ENCODE measurements at regions not wholly inside any gene's neighbourhood (a gene's known extent, or its start where the extent isn't known, plus 50 kb on each side); places are given as distances from the start of the nearest gene placed in this dataset.

DNA sequence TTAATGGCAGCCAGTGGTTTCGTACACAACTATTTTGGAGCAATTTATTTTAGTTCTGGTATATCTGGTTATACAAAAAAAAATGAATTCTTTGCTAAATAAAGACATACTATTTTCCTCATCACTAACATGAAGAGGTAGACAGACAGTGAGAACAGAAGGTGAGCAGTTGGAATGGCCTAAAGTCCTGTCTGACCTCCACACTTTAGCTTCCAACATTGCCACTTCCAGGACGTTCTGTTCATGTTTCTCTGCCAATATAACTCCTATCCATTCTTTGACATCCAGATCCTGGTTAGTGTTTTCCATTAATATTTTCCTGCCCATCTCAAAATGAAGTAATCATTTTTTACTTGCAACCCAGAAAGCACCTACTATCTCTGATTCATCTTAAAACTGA lies 112.9 kb upstream of the FRY start:
- no peak overlapping the region for H3K4me3 ChIP-seq (ENCODE audit: low read length)
- no peak overlapping the region for H3K9ac ChIP-seq (ENCODE audit: low read length)
- H3K4me1 ChIP-seq (ENCODE audit: control insufficient read depth, insufficient read depth, low read length): peaks cover 5% of the 10 kb centered on the region
- H3K36me3 ChIP-seq (ENCODE audit: control insufficient read depth, insufficient read depth, low read length): no peaks in the 10 kb centered on the region
- H3K9me3 ChIP-seq (ENCODE audit: control insufficient read depth, low read length): no peaks in the 10 kb centered on the region
- H3K27me3 ChIP-seq (ENCODE audit: control insufficient read depth, insufficient read depth, low read length): no peaks in the 10 kb centered on the region

- Histone ChIP-seq H3K9me3 (ENCODE audit: control insufficient read depth, low read length) (no peaks in the 10 kb centered on the region), H3K36me3 (ENCODE audit: control insufficient read depth, insufficient read depth, low read length) (no peaks in the 10 kb centered on the region), H3K4me3 (ENCODE audit: low read length) (no peak overlapping the region), H3K27me3 (ENCODE audit: control insufficient read depth, insufficient read depth, low read length) (no peaks in the 10 kb centered on the region), H3K4me1 (ENCODE audit: control insufficient read depth, insufficient read depth, low read length) (no peaks in the 10 kb centered on the region), H3K9ac (ENCODE audit: low read length) (no peak overlapping the region)
Observed at GRCh38 chr13:31919241-31919640, 112.3 kb upstream of the FRY start.

DNA sequence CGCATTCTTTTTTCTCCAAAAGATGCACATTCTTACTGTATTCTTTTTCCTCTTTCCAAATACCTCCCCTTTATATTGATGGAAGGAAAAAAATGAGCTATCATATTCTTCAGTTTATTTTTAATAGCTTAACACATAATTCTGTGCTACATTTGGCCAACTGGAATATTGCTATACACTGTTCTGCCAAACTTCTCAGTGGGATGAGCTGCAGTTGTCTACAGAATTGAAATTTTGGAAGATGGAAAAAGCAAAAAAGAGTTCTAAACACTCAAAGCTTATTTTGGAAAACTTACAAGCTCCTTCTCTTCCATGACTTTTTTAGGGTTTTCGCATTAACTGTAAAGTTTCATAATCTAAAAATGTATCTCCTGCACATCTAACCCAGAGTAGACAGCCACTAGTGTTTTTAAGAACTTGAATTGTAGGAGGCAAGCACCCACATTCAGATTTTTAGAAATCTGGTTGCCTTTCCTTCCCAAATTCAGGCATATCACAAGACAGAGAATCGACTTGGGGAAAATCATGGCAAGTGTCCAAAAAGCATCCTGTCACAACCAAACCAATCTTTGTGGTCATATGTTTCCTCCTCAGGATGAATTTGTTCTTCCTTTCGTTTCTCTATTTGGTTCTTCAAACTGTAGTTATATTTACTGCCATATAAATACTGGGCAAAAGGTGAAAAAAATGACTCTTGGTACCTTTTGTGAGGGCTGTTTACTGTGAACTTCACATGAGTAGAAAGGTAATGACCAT lies 111.4 kb upstream of the FRY start:
- Histone ChIP-seq H3K27me3 (ENCODE audit: control insufficient read depth, insufficient read depth, low read length) (no peaks in the 10 kb centered on the region), H3K9me3 (ENCODE audit: control insufficient read depth, low read length) (no peaks in the 10 kb centered on the region), H3K36me3 (ENCODE audit: control insufficient read depth, insufficient read depth, low read length) (no peaks in the 10 kb centered on the region), H3K4me1 (ENCODE audit: control insufficient read depth, insufficient read depth, low read length) (no peaks in the 10 kb centered on the region), H3K4me3 (ENCODE audit: low read length) (no peak overlapping the region), H3K9ac (ENCODE audit: low read length) (no peak overlapping the region)

GRCh38 chr13:31920727-31921100 lies 110.9 kb upstream of the FRY start:
- Histone ChIP-seq H3K9ac (ENCODE audit: low read length) (no peak overlapping the region), H3K9me3 (ENCODE audit: control insufficient read depth, low read length) (no peaks in the 10 kb centered on the region), H3K4me3 (ENCODE audit: low read length) (no peak overlapping the region), H3K4me1 (ENCODE audit: control insufficient read depth, insufficient read depth, low read length) (no peaks in the 10 kb centered on the region), H3K27me3 (ENCODE audit: control insufficient read depth, insufficient read depth, low read length) (no peaks in the 10 kb centered on the region), H3K36me3 (ENCODE audit: control insufficient read depth, insufficient read depth, low read length) (no peaks in the 10 kb centered on the region)

DNA sequence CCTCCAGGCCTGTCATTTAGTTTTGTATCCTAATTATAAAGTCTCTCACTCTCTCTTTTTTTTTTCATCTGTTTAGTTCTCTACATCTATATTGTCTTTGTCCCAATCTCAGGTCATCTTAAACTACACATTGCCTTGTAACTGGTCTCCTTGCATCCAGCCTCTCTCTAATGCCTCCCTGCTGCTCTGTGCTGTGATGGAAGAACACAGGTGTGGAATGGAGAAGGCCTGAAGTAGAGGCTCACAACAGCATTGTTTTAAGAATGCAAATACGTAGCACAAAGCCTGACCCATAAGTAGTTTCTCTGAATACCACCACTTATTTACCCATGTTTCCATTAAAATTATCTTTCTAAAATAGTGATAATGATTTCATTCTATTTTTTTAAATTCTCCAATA lies 108.8 kb upstream of the FRY start:
- Histone ChIP-seq H3K36me3 (ENCODE audit: control insufficient read depth, insufficient read depth, low read length) (no peaks in the 10 kb centered on the region), H3K4me3 (ENCODE audit: low read length) (no peak overlapping the region), H3K9me3 (ENCODE audit: control insufficient read depth, low read length) (no peaks in the 10 kb centered on the region), H3K9ac (ENCODE audit: low read length) (no peak overlapping the region), H3K27me3 (ENCODE audit: control insufficient read depth, insufficient read depth, low read length) (no peaks in the 10 kb centered on the region), H3K4me1 (ENCODE audit: control insufficient read depth, insufficient read depth, low read length) (peaks cover 5% of the 10 kb centered on the region)

DNA sequence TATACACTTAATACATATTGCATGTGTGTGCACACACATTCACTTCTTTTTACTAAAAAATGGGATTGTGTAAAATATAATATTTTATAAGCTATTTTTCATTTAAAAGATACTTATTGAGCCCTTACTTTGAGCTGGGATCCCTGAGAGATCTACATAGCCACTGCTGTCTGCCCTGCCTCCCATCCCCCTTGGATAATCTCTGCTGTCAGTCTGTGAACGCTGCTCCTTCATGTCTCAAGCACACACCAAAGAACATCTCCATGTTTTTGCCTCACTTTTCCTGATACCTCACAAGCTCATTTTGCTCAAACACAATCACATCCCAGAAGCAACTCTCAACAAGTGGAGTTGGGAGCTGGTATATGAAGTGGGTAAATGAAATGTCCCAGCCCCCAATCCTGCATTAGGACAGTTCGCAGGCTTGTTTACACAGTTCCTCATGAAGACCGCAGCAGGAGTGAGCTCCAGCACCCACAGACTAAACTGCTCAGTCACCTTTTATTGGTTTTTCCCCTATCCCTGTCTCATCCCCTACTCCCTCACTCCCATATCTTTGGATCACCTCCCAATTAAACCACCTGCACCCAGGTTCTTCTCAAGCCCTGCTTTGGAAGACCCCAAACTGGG lies 108.3 kb upstream of the FRY start:
- Histone ChIP-seq H3K9ac (ENCODE audit: low read length) (no peak overlapping the region), H3K4me3 (ENCODE audit: low read length) (no peak overlapping the region), H3K27me3 (ENCODE audit: control insufficient read depth, insufficient read depth, low read length) (no peaks in the 10 kb centered on the region), H3K9me3 (ENCODE audit: control insufficient read depth, low read length) (no peaks in the 10 kb centered on the region), H3K36me3 (ENCODE audit: control insufficient read depth, insufficient read depth, low read length) (no peaks in the 10 kb centered on the region), H3K4me1 (ENCODE audit: control insufficient read depth, insufficient read depth, low read length) (peaks cover 8% of the 10 kb centered on the region)

DNA sequence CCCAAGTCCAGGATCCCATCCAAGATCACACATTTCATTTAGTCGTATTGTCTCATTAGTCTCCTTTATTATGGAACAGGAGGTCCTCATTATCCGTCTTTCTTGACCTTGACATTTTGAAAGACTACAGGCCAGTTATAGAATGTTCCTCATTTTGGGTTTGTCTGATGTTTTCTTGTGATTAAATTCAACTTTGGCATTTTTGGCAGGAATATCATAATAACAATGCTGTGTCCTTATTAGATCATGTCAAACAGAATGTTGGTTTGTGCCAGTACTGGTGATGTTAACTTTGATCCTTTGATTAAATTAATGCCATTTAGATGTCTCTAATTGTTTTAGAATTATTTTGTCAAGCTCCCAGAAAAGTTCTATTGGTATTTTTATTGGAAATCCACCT lies 106.5 kb upstream of the FRY start:
- H3K9ac ChIP-seq (ENCODE audit: low read length): no peak overlapping the region
- no peaks in the 10 kb centered on the region for H3K9me3 ChIP-seq (ENCODE audit: control insufficient read depth, low read length)
- peaks cover 23% of the 10 kb centered on the region for H3K4me1 ChIP-seq (ENCODE audit: control insufficient read depth, insufficient read depth, low read length)
- H3K36me3 ChIP-seq (ENCODE audit: control insufficient read depth, insufficient read depth, low read length): no peaks in the 10 kb centered on the region
- no peak overlapping the region for H3K4me3 ChIP-seq (ENCODE audit: low read length)
- no peaks in the 10 kb centered on the region for H3K27me3 ChIP-seq (ENCODE audit: control insufficient read depth, insufficient read depth, low read length)

DNA sequence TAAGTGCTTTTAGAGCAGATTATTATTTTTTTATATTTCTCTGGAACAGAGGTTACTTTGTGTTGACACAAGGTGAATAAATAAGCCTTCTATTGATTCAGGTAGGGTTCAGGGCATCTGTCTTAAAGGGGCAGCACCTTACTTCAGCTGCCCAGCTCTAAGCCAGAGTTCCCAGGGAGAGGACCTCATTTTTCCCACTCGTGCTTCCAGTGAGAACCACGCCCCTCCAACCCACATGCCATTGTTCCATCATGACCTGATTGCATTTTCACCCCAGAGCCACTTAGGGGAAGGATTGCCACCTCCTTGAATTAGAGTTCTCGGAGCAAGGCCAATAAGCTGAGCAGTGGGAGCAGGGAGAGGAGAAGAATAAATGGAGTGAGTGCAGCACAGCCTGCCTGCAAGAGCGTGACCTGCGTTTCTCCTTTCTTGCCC lies 104.3 kb upstream of the FRY start:
- Histone ChIP-seq H3K27me3 (ENCODE audit: control insufficient read depth, insufficient read depth, low read length) (no peaks in the 10 kb centered on the region), H3K9ac (ENCODE audit: low read length) (peak overlapping the region; percentile 44), H3K4me3 (ENCODE audit: low read length) (no peak overlapping the region), H3K9me3 (ENCODE audit: control insufficient read depth, low read length) (no peaks in the 10 kb centered on the region), H3K4me1 (ENCODE audit: control insufficient read depth, insufficient read depth, low read length) (peaks cover 37% of the 10 kb centered on the region), H3K36me3 (ENCODE audit: control insufficient read depth, insufficient read depth, low read length) (no peaks in the 10 kb centered on the region)

DNA sequence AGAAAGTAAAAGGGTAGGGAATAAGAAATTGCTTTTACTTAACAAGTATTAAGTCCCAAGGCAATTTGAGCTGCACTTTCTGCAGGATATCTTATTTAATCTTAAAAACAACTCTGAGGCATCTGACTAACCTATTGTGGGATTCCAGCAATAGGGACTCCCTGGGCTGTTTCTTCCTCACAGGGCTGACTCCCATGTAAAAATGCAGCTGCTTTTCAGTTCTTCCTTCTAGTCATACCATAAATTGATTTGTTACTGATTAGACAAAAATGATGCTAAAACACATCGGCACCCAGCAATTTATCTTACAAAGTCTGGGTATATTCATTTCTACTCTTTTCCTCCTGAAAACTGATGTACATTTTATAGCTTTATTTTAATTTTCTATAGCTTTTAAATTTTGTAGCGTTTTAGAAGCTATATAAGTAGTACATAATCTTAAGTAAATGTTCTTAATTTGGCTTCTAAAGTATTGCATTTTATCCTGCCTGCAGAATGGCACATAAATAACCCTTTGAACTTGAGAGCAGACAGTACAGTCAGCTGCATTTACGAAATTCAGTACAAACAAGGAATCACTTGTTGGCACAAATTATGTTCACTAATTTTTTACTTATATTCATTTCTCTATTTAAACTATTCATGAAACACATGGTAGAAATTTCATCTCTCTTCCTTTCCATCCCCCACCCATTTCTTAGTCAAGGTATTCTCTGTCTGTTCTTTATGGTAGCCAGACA lies 102.4 kb upstream of the FRY start:
- Histone ChIP-seq H3K4me3 (ENCODE audit: low read length) (no peak overlapping the region), H3K36me3 (ENCODE audit: control insufficient read depth, insufficient read depth, low read length) (no peaks in the 10 kb centered on the region), H3K9me3 (ENCODE audit: control insufficient read depth, low read length) (no peaks in the 10 kb centered on the region), H3K27me3 (ENCODE audit: control insufficient read depth, insufficient read depth, low read length) (no peaks in the 10 kb centered on the region), H3K9ac (ENCODE audit: low read length) (no peak overlapping the region), H3K4me1 (ENCODE audit: control insufficient read depth, insufficient read depth, low read length) (peaks cover 37% of the 10 kb centered on the region)

- Histone ChIP-seq H3K9ac (ENCODE audit: low read length) (no peak overlapping the region), H3K27me3 (ENCODE audit: control insufficient read depth, insufficient read depth, low read length) (no peaks in the 10 kb centered on the region), H3K4me3 (ENCODE audit: low read length) (no peak overlapping the region), H3K9me3 (ENCODE audit: control insufficient read depth, low read length) (no peaks in the 10 kb centered on the region), H3K4me1 (ENCODE audit: control insufficient read depth, insufficient read depth, low read length) (peaks cover 37% of the 10 kb centered on the region), H3K36me3 (ENCODE audit: control insufficient read depth, insufficient read depth, low read length) (no peaks in the 10 kb centered on the region)
Observed at GRCh38 chr13:31930490-31930889, 101.1 kb upstream of the FRY start.

DNA sequence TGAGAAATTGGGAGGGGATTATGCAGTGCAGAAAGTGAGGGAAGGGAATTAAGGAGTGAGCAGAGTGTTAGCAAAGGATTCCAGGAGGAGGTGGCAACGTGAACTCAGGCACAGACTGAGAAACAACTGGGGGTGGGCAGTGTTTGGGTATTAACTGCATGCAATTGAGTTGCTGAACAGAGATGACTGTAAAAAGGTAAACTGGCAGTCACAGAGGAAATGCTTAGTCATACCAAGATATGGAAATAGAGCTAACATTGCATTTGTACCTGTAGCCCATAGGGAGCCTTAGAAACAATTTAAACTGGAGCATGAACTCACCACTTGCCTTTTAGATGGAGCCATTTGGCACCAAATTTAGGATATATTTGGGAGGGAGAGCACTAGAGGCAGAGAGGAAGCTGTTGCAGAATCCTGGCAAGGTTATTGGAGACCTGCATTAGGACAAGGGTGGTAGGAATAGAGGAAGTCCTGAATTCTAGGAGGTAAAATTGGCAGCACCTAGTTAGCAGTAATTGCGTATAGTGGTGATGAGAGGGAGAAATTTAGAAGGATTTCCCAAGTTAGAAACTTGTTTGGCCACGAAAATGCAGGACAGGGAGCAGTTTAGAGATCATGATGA lies 100.6 kb upstream of the FRY start:
- H3K27me3 ChIP-seq (ENCODE audit: control insufficient read depth, insufficient read depth, low read length): no peaks in the 10 kb centered on the region
- no peak overlapping the region for H3K4me3 ChIP-seq (ENCODE audit: low read length)
- no peak overlapping the region for H3K9ac ChIP-seq (ENCODE audit: low read length)
- H3K36me3 ChIP-seq (ENCODE audit: control insufficient read depth, insufficient read depth, low read length): no peaks in the 10 kb centered on the region
- no peaks in the 10 kb centered on the region for H3K9me3 ChIP-seq (ENCODE audit: control insufficient read depth, low read length)
- H3K4me1 ChIP-seq (ENCODE audit: control insufficient read depth, insufficient read depth, low read length): peaks cover 37% of the 10 kb centered on the region

- Histone ChIP-seq H3K4me1 (ENCODE audit: control insufficient read depth, insufficient read depth, low read length) (no peaks in the 10 kb centered on the region), H3K4me3 (ENCODE audit: low read length) (no peak overlapping the region), H3K9me3 (ENCODE audit: control insufficient read depth, low read length) (no peaks in the 10 kb centered on the region), H3K9ac (ENCODE audit: low read length) (no peak overlapping the region), H3K27me3 (ENCODE audit: control insufficient read depth, insufficient read depth, low read length) (no peaks in the 10 kb centered on the region), H3K36me3 (ENCODE audit: control insufficient read depth, insufficient read depth, low read length) (no peaks in the 10 kb centered on the region)
Observed at GRCh38 chr13:31937436-31937835, 94.1 kb upstream of the FRY start.
